HL-60 (cell line): ENCODE measurements at regions not wholly inside any gene's neighbourhood (a gene's known extent, or its start where the extent isn't known, plus 50 kb on each side); places are given as distances from the start of the nearest gene placed in this dataset.
"Not testable (repeated sequence)": the region's sequence is repeated elsewhere in the genome, so short reads cannot be mapped to it uniquely, and the experiment has no call there.

Experiments used
- DNase-seq, 2 experiments: peaks; one replicate each; pipeline ENCODE4 v3.0.0-alpha.2; 2010 to 2020; ENCODE audit warnings: low read depth in 1 of 2, low spot score in 1 of 2
- H3K27ac ChIP-seq: fragments of 250-450 bp; sonication (Bioruptor Pico); replicated peaks from 2 replicates; pipeline ENCODE4 v1.5.1; 2020; ENCODE audit warnings: mild to moderate bottlenecking, moderate library complexity
- H3K27me3 ChIP-seq: fragments of 250-450 bp; sonication (Bioruptor Pico); 2 replicates; pipeline ENCODE4 v1.5.1; 2021; ENCODE audit warnings: mild to moderate bottlenecking, moderate library complexity; ENCODE audit not compliant: insufficient read depth, poor library complexity, severe bottlenecking
- H3K4me3 ChIP-seq: replicated peaks from 2 replicates; pipeline ENCODE4 v1.5.1; 2011; ENCODE audit warnings: mild to moderate bottlenecking, control low read depth, low read length; ENCODE audit not compliant: insufficient read depth
- CTCF ChIP-seq: IDR thresholded peaks from one replicate; pipeline ENCODE4 v1.5.1; 2011; ENCODE audit warnings: low read length, control low read depth, inconsistent platforms; ENCODE audit not compliant: insufficient read depth
- GABPA ChIP-seq: IDR thresholded peaks from 2 replicates; pipeline ENCODE4 v1.6.1; 2012; ENCODE audit warnings: low read depth
- POLR2AphosphoS5 ChIP-seq: IDR thresholded peaks from 2 replicates; pipeline ENCODE4 v1.6.1; 2012; ENCODE audit warnings: low read depth
- REST ChIP-seq: IDR thresholded peaks from 2 replicates; pipeline ENCODE4 v1.6.1; 2012; ENCODE audit warnings: low read depth; ENCODE audit not compliant: insufficient replicate concordance
- SPI1 ChIP-seq: IDR thresholded peaks from 2 replicates; pipeline ENCODE4 v1.6.1; 2012; ENCODE audit warnings: low read depth, mild to moderate bottlenecking, borderline replicate concordance

GRCh38 chr4:164261831-164262230 lies 492.1 kb upstream of the SMIM31 start:
- no peak overlapping the region for H3K27ac ChIP-seq
- H3K27me3 ChIP-seq = no peaks in the 10 kb centered on the region
- TF ChIP-seq POLR2AphosphoS5 (no peak), CTCF (no peak), GABPA (no peak), SPI1 (no peak), REST (no peak)
- no peak overlapping the region for H3K4me3 ChIP-seq
- no peak for DNase-seq

- H3K4me3 ChIP-seq, H3K27me3 ChIP-seq, H3K27ac ChIP-seq, DNase-seq: not testable (repeated sequence)
Observed at GRCh38 chr4:164262508-164262907, 491.4 kb upstream of the SMIM31 start.

GRCh38 chr4:164277414-164277813 lies 476.5 kb upstream of the SMIM31 start:
- H3K27ac ChIP-seq, H3K4me3 ChIP-seq, H3K27me3 ChIP-seq, DNase-seq: not testable (repeated sequence)

- no peak overlapping the region for H3K27ac ChIP-seq
- no peak overlapping the region for H3K4me3 ChIP-seq
- no peak for DNase-seq
- H3K27me3 ChIP-seq = no peaks in the 10 kb centered on the region
- TF ChIP-seq SPI1 (no peak), REST (no peak), CTCF (no peak), POLR2AphosphoS5 (no peak), GABPA (no peak)
Observed at GRCh38 chr4:164287173-164287572, 466.8 kb upstream of the SMIM31 start.

- Histone ChIP-seq H3K27me3 (no peaks in the 10 kb centered on the region), H3K4me3 (no peak overlapping the region), H3K27ac (no peak overlapping the region)
- no peak for DNase-seq
- TF ChIP-seq CTCF (no peak), REST (no peak), SPI1 (no peak), GABPA (no peak), POLR2AphosphoS5 (no peak)
Observed at GRCh38 chr4:164288578-164288977, 465.4 kb upstream of the SMIM31 start.
